GM12891 (cell line): ENCODE measurements at regions not wholly inside any gene's neighbourhood (a gene's known extent, or its start where the extent isn't known, plus 50 kb on each side); places are given as distances from the start of the nearest gene placed in this dataset.

Experiments used
- POLR2A ChIP-seq: IDR thresholded peaks from 2 replicates; pipeline ENCODE4 v1.6.1; 2011; ENCODE audit warnings: low read depth, low read length, control low read depth
- POLR2AphosphoS5 ChIP-seq: IDR thresholded peaks from 2 replicates; pipeline ENCODE4 v1.6.1; 2011; ENCODE audit warnings: low read depth, low read length, control low read depth
- POU2F2 ChIP-seq: IDR thresholded peaks from 2 replicates; pipeline ENCODE4 v1.6.1; 2011; ENCODE audit warnings: low read depth, mild to moderate bottlenecking, control low read depth, low read length, moderate library complexity
- TAF1 ChIP-seq: IDR thresholded peaks from 2 replicates; pipeline ENCODE4 v1.6.1; 2011; ENCODE audit warnings: low read depth, low read length, control low read depth

- TF ChIP-seq TAF1 (no peak), POLR2A (no peak), POLR2AphosphoS5 (no peak), POU2F2 (no peak)
These were observed 203.7 kb upstream of the NREP start for GRCh38 chr5:111960476-111961215.
